GM11168 (cell line): ENCODE measurements at regions not wholly inside any gene's neighbourhood (a gene's known extent, or its start where the extent isn't known, plus 50 kb on each side); places are given as distances from the start of the nearest gene placed in this dataset.

ENCODE experiments used
- in situ Hi-C: fragments of 300-500 bp; cut with MboI; formaldehyde crosslinking; loops from one replicate; pipeline ENCODE4 v1.12.0; 2022; ENCODE audit warnings: low sequenced_read_pairs; ENCODE audit not compliant: unreplicated experiment

- in situ Hi-C loops, result no loop called here
Observed at GRCh38 chr18:30135938-30136337, 906.6 kb downstream of the DSC3 start.

GRCh38 chr18:30134020-30134419, 908.5 kb downstream of the DSC3 start:
- in situ Hi-C loops, result no loop called here

GRCh38 chr18:30132959-30133358, 909.6 kb downstream of the DSC3 start:
- in situ Hi-C loops, result no loop called here

- in situ Hi-C loops, result no loop called here
Observed at GRCh38 chr18:30121397-30121796, 921.1 kb downstream of the DSC3 start.

GRCh38 chr18:30113454-30113853, 929.1 kb downstream of the DSC3 start:
- in situ Hi-C loops, result no loop called here

- in situ Hi-C loops, result no loop called here
Observed at GRCh38 chr18:30106356-30106755, 936.2 kb downstream of the DSC3 start.

GRCh38 chr18:30103881-30104280, 938.7 kb downstream of the DSC3 start:
- in situ Hi-C loops, result no loop called here

GRCh38 chr18:30096796-30097195, 945.7 kb downstream of the DSC3 start:
- in situ Hi-C loops, result no loop called here

- in situ Hi-C loops, result no loop called here
Observed at GRCh38 chr18:30094556-30094955, 948.0 kb downstream of the DSC3 start.

- in situ Hi-C loops, result no loop called here
Observed at GRCh38 chr18:30093376-30093775, 949.2 kb downstream of the DSC3 start.

- in situ Hi-C loops, result no loop called here
Observed at GRCh38 chr18:30088238-30089015, 954.1 kb downstream of the DSC3 start.

GRCh38 chr18:30086351-30086750, 956.2 kb downstream of the DSC3 start:
- in situ Hi-C loops, result no loop called here

- in situ Hi-C loops, result no loop called here
Observed at GRCh38 chr18:30081122-30081521, 961.4 kb downstream of the DSC3 start.

- in situ Hi-C loops, result no loop called here
Observed at GRCh38 chr18:30072609-30073385, 969.7 kb downstream of the DSC3 start.

GRCh38 chr18:30066288-30066687, 976.3 kb downstream of the DSC3 start:
- in situ Hi-C loops, result no loop called here

GRCh38 chr18:30057398-30057797, 985.1 kb downstream of the DSC3 start:
- in situ Hi-C loops, result no loop called here

GRCh38 chr18:30056528-30056927, 986.0 kb downstream of the DSC3 start:
- in situ Hi-C loops, result no loop called here

- in situ Hi-C loops, result no loop called here
Observed at GRCh38 chr18:30044496-30044895, 998.0 kb downstream of the DSC3 start.

GRCh38 chr18:30039201-30039600, 1003.3 kb downstream of the DSC3 start:
- in situ Hi-C loops, result no loop called here

- in situ Hi-C loops, result no loop called here
Observed at GRCh38 chr18:30034818-30035217, 1007.7 kb downstream of the DSC3 start.

- in situ Hi-C loops, result no loop called here
Observed at GRCh38 chr18:30016179-30016578, 1026.4 kb downstream of the DSC3 start.

- in situ Hi-C loops, result no loop called here
Observed at GRCh38 chr18:30004965-30005364, 1037.6 kb downstream of the DSC3 start.
